ENCODE measurements at regions not wholly inside any gene's neighbourhood (a gene's known extent, or its start where the extent isn't known, plus 50 kb on each side); places are given as distances from the start of the nearest gene placed in this dataset.

DNA sequence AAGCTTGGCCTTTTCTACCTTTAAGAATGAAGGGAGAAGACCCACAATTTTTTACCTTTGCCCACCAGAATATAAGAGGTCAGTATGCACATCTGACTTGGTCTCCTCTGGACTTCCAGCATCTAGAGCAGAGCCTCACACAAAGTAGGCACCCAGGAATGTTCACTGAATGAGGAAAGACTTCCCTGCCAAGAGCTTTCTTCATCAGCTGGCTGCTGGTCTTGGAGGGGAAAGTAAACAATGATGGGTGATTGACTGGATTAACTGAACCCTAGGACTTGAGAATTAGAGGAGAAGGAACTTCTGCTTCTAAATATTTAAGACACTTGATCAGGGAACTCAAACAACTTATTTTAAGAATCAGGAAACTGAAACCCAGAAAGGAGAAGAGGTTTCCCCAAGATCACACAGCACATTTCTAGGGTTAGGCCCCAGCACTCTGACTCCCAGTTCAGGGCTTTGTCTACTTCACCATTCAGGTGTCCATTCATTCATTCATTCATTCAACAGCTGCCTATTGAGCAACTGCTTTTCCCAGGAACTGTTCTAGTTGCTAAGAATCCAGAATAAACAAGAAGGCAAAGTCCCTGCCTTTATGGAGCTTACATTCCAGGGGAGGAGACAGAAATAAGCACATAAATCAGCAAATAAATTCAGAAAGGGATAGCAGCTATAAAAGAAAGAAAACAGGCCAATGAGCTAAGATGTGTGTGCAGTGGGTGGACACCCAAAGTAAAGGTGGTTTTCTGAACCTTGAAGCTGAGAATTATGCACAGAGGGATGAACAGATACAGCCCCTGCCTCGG is 216.9 kb upstream of the LRFN2 start:
- TF ChIP-seq, protein P1, sequence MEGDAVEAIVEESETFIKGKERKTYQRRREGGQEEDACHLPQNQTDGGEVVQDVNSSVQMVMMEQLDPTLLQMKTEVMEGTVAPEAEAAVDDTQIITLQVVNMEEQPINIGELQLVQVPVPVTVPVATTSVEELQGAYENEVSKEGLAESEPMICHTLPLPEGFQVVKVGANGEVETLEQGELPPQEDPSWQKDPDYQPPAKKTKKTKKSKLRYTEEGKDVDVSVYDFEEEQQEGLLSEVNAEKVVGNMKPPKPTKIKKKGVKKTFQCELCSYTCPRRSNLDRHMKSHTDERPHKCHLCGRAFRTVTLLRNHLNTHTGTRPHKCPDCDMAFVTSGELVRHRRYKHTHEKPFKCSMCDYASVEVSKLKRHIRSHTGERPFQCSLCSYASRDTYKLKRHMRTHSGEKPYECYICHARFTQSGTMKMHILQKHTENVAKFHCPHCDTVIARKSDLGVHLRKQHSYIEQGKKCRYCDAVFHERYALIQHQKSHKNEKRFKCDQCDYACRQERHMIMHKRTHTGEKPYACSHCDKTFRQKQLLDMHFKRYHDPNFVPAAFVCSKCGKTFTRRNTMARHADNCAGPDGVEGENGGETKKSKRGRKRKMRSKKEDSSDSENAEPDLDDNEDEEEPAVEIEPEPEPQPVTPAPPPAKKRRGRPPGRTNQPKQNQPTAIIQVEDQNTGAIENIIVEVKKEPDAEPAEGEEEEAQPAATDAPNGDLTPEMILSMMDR (conservative IDR thresholded peaks at IDR 0.05), result no peak
- TF ChIP-seq EZH2 (IDR thresholded peaks at IDR 0.05; ENCODE audit: low read depth), result no peak

All from PC-9 (cell line).